ENCODE measurements at regions not wholly inside any gene's neighbourhood (a gene's known extent, or its start where the extent isn't known, plus 50 kb on each side); places are given as distances from the start of the nearest gene placed in this dataset.

- TF ChIP-seq SPI1 (IDR thresholded peaks at IDR 0.05; ENCODE audit: borderline replicate concordance, low read depth) (no peak), GABPA (IDR thresholded peaks at IDR 0.05; ENCODE audit: low read depth) (no peak), POLR2AphosphoS5 (IDR thresholded peaks at IDR 0.05; ENCODE audit: low read depth) (no peak), REST (IDR thresholded peaks at IDR 0.05; ENCODE audit: insufficient replicate concordance, low read depth) (no peak), CTCF (IDR thresholded peaks at IDR 0.05; ENCODE audit: insufficient read depth, low read length) (no peak)
- peaks cover 6% of the 10 kb centered on the region for H3K27me3 ChIP-seq (ENCODE audit: insufficient read depth, poor library complexity, severe bottlenecking)
- no peak overlapping the region for H3K27ac ChIP-seq (replicated peaks)
- no peak for DNase-seq (ENCODE audit: low read depth in 1 of 2, low spot score in 1 of 2)
- H3K4me3 ChIP-seq (replicated peaks; ENCODE audit: insufficient read depth, low read length), result no peak overlapping the region
Observed at GRCh38 chr6:1043458-1043836, 268.5 kb upstream of the FOXQ1 start.

- Histone ChIP-seq H3K27ac (replicated peaks) (no peak overlapping the region), H3K4me3 (replicated peaks; ENCODE audit: insufficient read depth, low read length) (no peak overlapping the region), H3K27me3 (ENCODE audit: insufficient read depth, poor library complexity, severe bottlenecking) (peaks cover 6% of the 10 kb centered on the region)
- no peak for DNase-seq (ENCODE audit: low read depth in 1 of 2, low spot score in 1 of 2)
- TF ChIP-seq SPI1 (IDR thresholded peaks at IDR 0.05; ENCODE audit: borderline replicate concordance, low read depth) (no peak), GABPA (IDR thresholded peaks at IDR 0.05; ENCODE audit: low read depth) (no peak), POLR2AphosphoS5 (IDR thresholded peaks at IDR 0.05; ENCODE audit: low read depth) (no peak), REST (IDR thresholded peaks at IDR 0.05; ENCODE audit: insufficient replicate concordance, low read depth) (no peak), CTCF (IDR thresholded peaks at IDR 0.05; ENCODE audit: insufficient read depth, low read length) (no peak)
Observed at GRCh38 chr6:1042583-1043457, 269.1 kb upstream of the FOXQ1 start.

- DNase-seq (ENCODE audit: low read depth in 1 of 2, low spot score in 1 of 2), result no peak
- Histone ChIP-seq H3K4me3 (replicated peaks; ENCODE audit: insufficient read depth, low read length) (no peak overlapping the region), H3K27ac (replicated peaks) (no peak overlapping the region), H3K27me3 (ENCODE audit: insufficient read depth, poor library complexity, severe bottlenecking) (peaks cover 4% of the 10 kb centered on the region)
- no peak for TF ChIP-seq SPI1 (IDR thresholded peaks at IDR 0.05; ENCODE audit: borderline replicate concordance, low read depth)
- TF ChIP-seq POLR2AphosphoS5 (IDR thresholded peaks at IDR 0.05; ENCODE audit: low read depth), result no peak
- TF ChIP-seq REST (IDR thresholded peaks at IDR 0.05; ENCODE audit: insufficient replicate concordance, low read depth), result no peak
- no peak for TF ChIP-seq CTCF (IDR thresholded peaks at IDR 0.05; ENCODE audit: insufficient read depth, low read length)
- no peak for TF ChIP-seq GABPA (IDR thresholded peaks at IDR 0.05; ENCODE audit: low read depth)
Observed at GRCh38 chr6:1040393-1040792, 271.5 kb upstream of the FOXQ1 start.

Data from HL-60 (cell line).